B cell (primary cell): ENCODE measurements at regions not wholly inside any gene's neighbourhood (a gene's known extent, or its start where the extent isn't known, plus 50 kb on each side); places are given as distances from the start of the nearest gene placed in this dataset.

ENCODE experiments used
- ATAC-seq: fragments of 200-7000 bp; cut with Tn5 transposase; one replicate; pipeline ENCODE4 v1.10.0; 2021; ENCODE audit warnings: low read depth, mild to moderate bottlenecking, moderate number of reproducible peaks, moderate library complexity
- CTCF ChIA-PET: fragments of 350-600 bp; sonication (Branson Sonifier 250); formaldehyde crosslinking; loops from one replicate; lab custom pipeline; 2021; ENCODE audit warnings: antibody characterized with exemption, inconsistent platforms; lab: Charles Lee
- POLR2A ChIA-PET: fragments of 350-600 bp; sonication (Branson Sonifier 250); formaldehyde crosslinking; loops from one replicate; lab custom pipeline; 2021; ENCODE audit warnings: antibody characterized with exemption; lab: Charles Lee
- DNase-seq: peaks from one replicate; pipeline ENCODE4 v3.0.0; 2013
- H2AFZ ChIP-seq: 2 replicates; pipeline ENCODE4 v1.6.1; 2012; ENCODE audit warnings: mild to moderate bottlenecking, low read depth, low read length; ENCODE audit not compliant: insufficient read depth, poor library complexity, severe bottlenecking
- H3K27ac ChIP-seq, 2 donors: 1 replicate in 1 of 2; 2 replicates in 1 of 2; pipeline ENCODE4 v1.5.1; 2012 to 2013; ENCODE audit warnings: low read length in 2 of 2, mild to moderate bottlenecking in 2 of 2, moderate library complexity in 1 of 2
- H3K27me3 ChIP-seq, 4 experiments: fragments of 200-600 bp in 1 of 4; sonication (generic) in 1 of 4; replicated peaks in 1 of 4; 1 replicate in 2 of 4; 2 replicates in 2 of 4; pipeline versions ENCODE4 v1.6.1 to v1.7.0; 2013 to 2016; ENCODE audit warnings: low read length in 3 of 4, mild to moderate bottlenecking in 2 of 4, mixed read lengths in 1 of 4, moderate library complexity in 1 of 4; ENCODE audit not compliant: insufficient read depth in 4 of 4, control insufficient read depth in 3 of 4; ENCODE audit errors: control extremely low read depth in 1 of 4
- H3K36me3 ChIP-seq, 2 experiments: replicated peaks in 1 of 2; 1 replicate in 1 of 2; 2 replicates in 1 of 2; pipeline versions ENCODE4 v1.6.1 to v1.7.1; 2013; ENCODE audit warnings: low read length in 1 of 2; ENCODE audit not compliant: insufficient read depth in 2 of 2, control insufficient read depth in 1 of 2; ENCODE audit errors: control extremely low read depth in 1 of 2, extremely low read depth in 1 of 2
- H3K4me1 ChIP-seq, 2 donors: fragments of 200-600 bp in 1 of 2; sonication (generic) in 1 of 2; 1 replicate in 1 of 2; 2 replicates in 1 of 2; pipeline versions ENCODE4 v1.5.1 to v1.6.1; 2013 to 2017; ENCODE audit warnings: low read length in 2 of 2; ENCODE audit not compliant: control insufficient read depth in 2 of 2, insufficient read depth in 2 of 2
- H3K4me2 ChIP-seq: replicated peaks from 2 replicates; pipeline ENCODE3; 2012; ENCODE audit warnings: mild to moderate bottlenecking, low read depth, low read length; ENCODE audit not compliant: poor library complexity, severe bottlenecking
- H3K4me3 ChIP-seq, 5 experiments: fragments of 200-600 bp in 1 of 5; sonication (generic) in 1 of 5; 1 replicate in 3 of 5; 2 replicates in 2 of 5; pipeline versions ENCODE4 v1.5.1 to v1.7.0; 2011 to 2016; ENCODE audit warnings: low read length in 4 of 5, mild to moderate bottlenecking in 4 of 5, low read depth in 2 of 5, control low read depth in 1 of 5, moderate library complexity in 1 of 5; ENCODE audit not compliant: insufficient read depth in 1 of 5; ENCODE audit errors: control extremely low read depth in 1 of 5, extremely low read depth in 1 of 5
- H3K79me2 ChIP-seq: fragments of 200-600 bp; sonication (generic); one replicate; pipeline ENCODE4 v1.6.0; 2016; ENCODE audit warnings: low read length; ENCODE audit not compliant: control insufficient read depth, insufficient read depth
- H3K9ac ChIP-seq: fragments of 200-600 bp; sonication (generic); 2 replicates; pipeline ENCODE4 v1.6.1; 2017; ENCODE audit warnings: mild to moderate bottlenecking, low read length, moderate library complexity
- H3K9me3 ChIP-seq, 3 donors: one replicate each; pipeline versions ENCODE4 v1.6.1 to v1.7.1; 2013; ENCODE audit warnings: low read length in 2 of 3; ENCODE audit not compliant: control insufficient read depth in 2 of 3, insufficient read depth in 1 of 3; ENCODE audit errors: control extremely low read depth in 1 of 3
- H4K20me1 ChIP-seq: 2 replicates; pipeline ENCODE4 v1.6.0; 2012; ENCODE audit warnings: mild to moderate bottlenecking, low read length; ENCODE audit not compliant: insufficient read depth, control insufficient read depth, poor library complexity, severe bottlenecking
- H3K27ac Mint-ChIP-seq: one replicate; pipeline ENCODE4 v1.8.0; 2021; ENCODE audit warnings: mixed read lengths
- H3K27me3 Mint-ChIP-seq: one replicate; pipeline ENCODE4 v1.8.0; 2021; ENCODE audit warnings: mixed read lengths
- H3K4me1 Mint-ChIP-seq: one replicate; pipeline ENCODE4 v1.8.0; 2021; ENCODE audit warnings: mixed read lengths
- H3K4me3 Mint-ChIP-seq: one replicate; pipeline ENCODE4 v1.8.0; 2021; ENCODE audit warnings: mixed read lengths
- H3K9me3 Mint-ChIP-seq: one replicate; pipeline ENCODE4 v1.8.0; 2022; ENCODE audit warnings: mixed read lengths; ENCODE audit not compliant: insufficient read depth
- CTCF ChIP-seq: fragments of 200-600 bp; IDR thresholded peaks from one replicate; pipeline ENCODE4 v1.8.0; 2022; ENCODE audit warnings: antibody characterized with exemption, mild to moderate bottlenecking
- EZH2 ChIP-seq: IDR thresholded peaks from 2 replicates; pipeline ENCODE4 v1.6.1; 2012; ENCODE audit warnings: borderline replicate concordance, low read depth, mild to moderate bottlenecking, moderate library complexity, low read length; ENCODE audit not compliant: insufficient read depth, poor library complexity, severe bottlenecking
- WGBS: methylation state at CpG from one replicate; pipeline ENCODE4 v1.1.5; 2013; ENCODE audit warnings: missing lambda C conversion rate; ENCODE audit not compliant: insufficient coverage; 5-methylcytosine and 5-hydroxymethylcytosine counted together
- intact Hi-C: fragments of 100-400 bp; cut with micrococcal nuclease; formaldehyde crosslinking; loops from one replicate; pipeline ENCODE4 v1.10.0; 2022

GRCh38 chr2:173605994-173606393 lies 251.3 kb downstream of the CDCA7 start:
- no peak for DNase-seq
- H3K4me1 Mint-ChIP-seq, result no peaks in the 10 kb centered on the region
- H3K79me2 ChIP-seq, result no peaks in the 10 kb centered on the region
- ChIA-PET POLR2A (no interaction called here), CTCF (no interaction called here)
- H3K27ac ChIP-seq, result no peak overlapping the region
- no peak overlapping the region for H3K4me3 Mint-ChIP-seq
- H3K4me2 ChIP-seq, result no peak overlapping the region
- peaks cover 22% of the 10 kb centered on the region for H3K27me3 Mint-ChIP-seq
- no CpG with 5 or more reads among the region's 1 CpG for WGBS
- no peaks in the 10 kb centered on the region for H3K9me3 ChIP-seq
- ATAC-seq, result no peak
- intact Hi-C loops, result no loop called here
- peaks cover under 1% of the 10 kb centered on the region for H3K9me3 Mint-ChIP-seq
- H3K4me1 ChIP-seq, result no peaks in the 10 kb centered on the region
- no peak overlapping the region for H3K27ac Mint-ChIP-seq
- no peaks in the 10 kb centered on the region for H3K36me3 ChIP-seq
- TF ChIP-seq CTCF, result no peak
- TF ChIP-seq EZH2, result no peak
- no peaks in the 10 kb centered on the region for H4K20me1 ChIP-seq
- no peak overlapping the region for H2AFZ ChIP-seq
- H3K4me3 ChIP-seq, result no peak overlapping the region
- H3K9ac ChIP-seq, result no peak overlapping the region
- H3K27me3 ChIP-seq, result peaks cover 0 to 2% (median 0%) of the 10 kb centered on the region in 4 experiments

- Histone ChIP-seq H3K4me2 (no peak overlapping the region), H3K27me3 (peaks cover 0 to 2% (median 0%) of the 10 kb centered on the region in 4 experiments), H2AFZ (no peak overlapping the region), H3K9ac (no peak overlapping the region), H3K27ac (no peak overlapping the region), H3K9me3 (no peaks in the 10 kb centered on the region), H4K20me1 (no peaks in the 10 kb centered on the region), H3K36me3 (no peaks in the 10 kb centered on the region), H3K4me1 (no peaks in the 10 kb centered on the region), H3K79me2 (no peaks in the 10 kb centered on the region), H3K4me3 (no peak overlapping the region)
- CTCF ChIA-PET, result no interaction called here
- WGBS, result 100% methylated on average over 1 of the region's 5 CpGs
- no peak for ATAC-seq
- no peaks in the 10 kb centered on the region for H3K4me1 Mint-ChIP-seq
- H3K9me3 Mint-ChIP-seq, result no peaks in the 10 kb centered on the region
- peaks cover 23% of the 10 kb centered on the region for H3K27me3 Mint-ChIP-seq
- POLR2A ChIA-PET, result no interaction called here
- H3K27ac Mint-ChIP-seq, result no peak overlapping the region
- H3K4me3 Mint-ChIP-seq, result no peak overlapping the region
- intact Hi-C loops, result no loop called here
- TF ChIP-seq EZH2, result no peak
- no peak for TF ChIP-seq CTCF
- no peak for DNase-seq
Observed at GRCh38 chr2:173606619-173607248, 252.1 kb downstream of the CDCA7 start.
